OCI-LY7 (cell line): ENCODE measurements at regions not wholly inside any gene's neighbourhood (a gene's known extent, or its start where the extent isn't known, plus 50 kb on each side); places are given as distances from the start of the nearest gene placed in this dataset.

Experiments used
- CTCF ChIP-seq: fragments of 200-600 bp; sonication (generic); conservative IDR thresholded peaks from 2 replicates; pipeline ENCODE4 v1.5.1; 2014; ENCODE audit warnings: mild to moderate bottlenecking, antibody characterized with exemption, low read length, moderate library complexity, mixed read lengths
- EZH2phosphoT487 ChIP-seq: fragments of 200-600 bp; sonication (generic); IDR thresholded peaks from 2 replicates; pipeline ENCODE4 v1.6.1; 2018; ENCODE audit warnings: low read depth, borderline replicate concordance, mild to moderate bottlenecking, mixed run types, antibody characterized with exemption, low read length, moderate library complexity, mixed read lengths

GRCh38 chr22:47568700-47569099 is 806.2 kb downstream of the TBC1D22A start:
- TF ChIP-seq CTCF = no peak
- TF ChIP-seq EZH2phosphoT487 = no peak
